COLO668 (cell line): ENCODE measurements at regions not wholly inside any gene's neighbourhood (a gene's known extent, or its start where the extent isn't known, plus 50 kb on each side); places are given as distances from the start of the nearest gene placed in this dataset.
"Not testable (repeated sequence)": the region's sequence is repeated elsewhere in the genome, so short reads cannot be mapped to it uniquely, and the experiment has no call there.

Experiments
- DNase-seq: peaks from one replicate; lab custom pipeline; 2025; ENCODE audit not compliant: unreplicated experiment; lab: John Stamatoyannopoulos, UW

DNA sequence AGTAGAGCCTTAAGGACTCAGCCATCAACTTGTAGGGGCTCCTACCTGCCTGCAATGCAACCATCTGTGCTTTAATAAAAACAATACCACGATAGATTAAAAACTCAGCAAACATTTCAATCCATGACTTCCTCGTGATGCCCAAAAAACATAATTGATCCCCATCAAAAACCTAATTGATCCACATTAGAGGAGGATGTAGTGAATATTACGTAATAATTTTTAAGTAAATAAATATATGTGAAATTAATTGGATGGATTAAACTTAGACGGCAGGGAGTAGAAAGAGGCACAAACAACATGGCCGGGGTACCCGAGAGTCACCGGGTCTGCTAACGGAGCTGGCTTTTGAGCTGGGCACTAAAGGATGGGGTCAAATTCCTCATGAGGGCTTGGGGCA lies 87.3 kb downstream of the ARL4C start:
- no peak for DNase-seq

DNA sequence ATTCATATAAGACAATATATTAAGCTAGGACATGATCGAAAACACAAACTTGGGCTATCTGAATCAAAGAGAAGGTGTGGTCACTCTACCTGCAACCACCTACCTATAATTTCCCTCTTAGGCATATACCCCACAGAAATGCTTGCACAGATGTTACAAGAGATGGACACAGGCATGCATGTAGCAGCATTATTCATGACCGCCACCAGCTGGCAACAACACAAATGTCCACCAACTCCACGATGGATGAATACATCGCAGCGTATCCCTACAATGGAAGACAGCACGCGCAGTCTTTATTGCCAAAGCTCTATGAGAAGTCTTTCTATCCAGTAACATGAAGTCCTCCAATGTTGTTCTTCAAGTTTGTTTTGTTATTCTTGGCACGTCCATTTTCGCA lies 90.8 kb downstream of the ARL4C start:
- peak; percentile 20 for DNase-seq

DNA sequence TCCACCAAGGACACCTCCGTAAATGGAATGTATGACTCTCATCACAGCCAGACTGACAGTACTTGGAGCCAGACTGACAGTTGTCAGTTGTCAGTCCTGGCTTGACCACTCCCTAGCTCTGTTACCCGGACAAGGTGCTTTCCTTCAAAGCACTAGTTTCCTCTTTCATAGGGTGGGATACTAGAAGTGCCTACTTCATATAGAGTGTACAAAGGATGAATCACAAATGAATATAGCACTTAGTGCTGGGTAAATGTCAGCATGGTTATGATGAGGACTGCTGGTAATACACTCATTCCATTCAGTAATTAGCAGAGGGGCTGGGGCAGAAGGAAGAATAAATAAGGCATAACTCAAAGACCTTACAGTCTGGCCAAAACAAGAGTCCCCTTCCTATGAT lies 91.4 kb downstream of the ARL4C start:
- DNase-seq = no peak

DNA sequence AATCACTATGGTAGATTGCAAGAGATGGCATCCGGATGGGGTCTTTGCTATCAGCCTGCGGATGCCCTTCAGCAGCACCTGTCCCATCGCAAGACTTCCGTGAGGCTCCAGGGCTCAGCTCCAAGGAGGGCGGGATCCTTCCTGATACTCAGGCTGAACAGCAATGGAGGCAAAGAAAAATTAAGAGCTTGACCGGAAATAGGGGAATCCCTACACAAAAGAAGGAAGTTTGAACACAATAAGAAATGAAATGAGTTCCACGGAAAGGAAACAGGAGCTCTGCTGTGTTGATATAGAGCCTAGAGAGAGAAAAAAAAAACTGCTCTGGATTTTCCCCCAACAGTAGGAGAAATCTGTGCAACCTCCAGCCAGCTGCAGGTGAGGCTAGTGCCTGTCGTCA lies 91.9 kb downstream of the ARL4C start:
- DNase-seq = no peak

DNA sequence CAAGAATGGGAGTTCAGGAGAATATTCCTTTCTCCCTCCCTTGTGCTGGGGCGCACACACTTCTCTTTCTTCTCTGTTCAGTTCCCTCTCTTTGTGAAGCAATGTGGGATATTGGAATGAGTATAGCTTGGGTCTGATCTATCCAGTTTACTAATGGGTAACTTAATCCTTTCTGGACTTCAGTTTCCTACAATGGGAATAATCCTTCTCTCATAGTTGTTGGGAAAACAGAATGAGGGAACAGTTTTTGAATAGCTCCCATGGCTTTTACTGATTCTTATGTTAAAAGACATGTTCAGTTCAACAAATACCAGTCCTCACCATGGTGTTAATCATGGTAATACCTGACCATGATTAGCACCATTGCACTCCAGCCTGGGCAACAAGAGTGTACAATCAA lies 93.1 kb downstream of the ARL4C start:
- DNase-seq = no peak

DNA sequence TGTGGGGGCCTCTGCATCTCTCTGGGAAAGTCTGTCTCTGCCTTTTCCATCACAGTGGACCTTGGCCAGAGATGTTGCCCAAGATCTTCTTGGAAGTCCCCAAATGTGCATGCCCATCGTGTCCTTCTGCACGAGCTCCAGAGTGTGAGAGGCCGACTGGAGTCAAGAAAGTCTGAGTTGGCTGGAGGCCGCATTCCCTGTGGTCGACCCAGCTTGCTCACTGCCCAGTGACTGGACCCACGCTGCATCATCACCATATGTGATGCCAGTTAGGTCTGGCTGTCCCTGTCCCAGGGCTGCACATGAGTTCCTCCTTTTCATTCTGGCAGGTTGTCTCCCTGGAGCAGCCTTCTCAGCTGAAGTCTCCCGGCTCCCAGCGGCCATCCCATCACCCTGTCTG lies 93.8 kb downstream of the ARL4C start:
- DNase-seq = no peak

DNA sequence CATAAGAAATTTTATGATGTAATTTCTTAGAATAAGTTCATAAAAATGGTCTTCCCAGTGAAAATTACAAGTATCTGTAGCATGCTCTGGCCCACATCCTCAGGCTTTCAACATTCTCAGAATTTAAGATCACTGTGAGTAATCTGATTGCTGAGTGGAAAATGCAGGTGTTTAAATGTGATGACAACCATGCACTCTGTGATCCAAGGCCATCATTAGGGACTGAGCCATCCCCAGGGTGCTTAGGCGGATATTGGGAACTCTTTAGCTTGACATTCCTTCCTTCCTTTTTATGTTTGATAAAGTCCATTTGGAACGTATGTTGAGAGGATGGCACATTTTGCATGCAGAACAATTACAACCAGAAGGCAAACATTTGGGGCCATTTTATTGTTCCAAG lies 95.5 kb downstream of the ARL4C start:
- no peak for DNase-seq

DNA sequence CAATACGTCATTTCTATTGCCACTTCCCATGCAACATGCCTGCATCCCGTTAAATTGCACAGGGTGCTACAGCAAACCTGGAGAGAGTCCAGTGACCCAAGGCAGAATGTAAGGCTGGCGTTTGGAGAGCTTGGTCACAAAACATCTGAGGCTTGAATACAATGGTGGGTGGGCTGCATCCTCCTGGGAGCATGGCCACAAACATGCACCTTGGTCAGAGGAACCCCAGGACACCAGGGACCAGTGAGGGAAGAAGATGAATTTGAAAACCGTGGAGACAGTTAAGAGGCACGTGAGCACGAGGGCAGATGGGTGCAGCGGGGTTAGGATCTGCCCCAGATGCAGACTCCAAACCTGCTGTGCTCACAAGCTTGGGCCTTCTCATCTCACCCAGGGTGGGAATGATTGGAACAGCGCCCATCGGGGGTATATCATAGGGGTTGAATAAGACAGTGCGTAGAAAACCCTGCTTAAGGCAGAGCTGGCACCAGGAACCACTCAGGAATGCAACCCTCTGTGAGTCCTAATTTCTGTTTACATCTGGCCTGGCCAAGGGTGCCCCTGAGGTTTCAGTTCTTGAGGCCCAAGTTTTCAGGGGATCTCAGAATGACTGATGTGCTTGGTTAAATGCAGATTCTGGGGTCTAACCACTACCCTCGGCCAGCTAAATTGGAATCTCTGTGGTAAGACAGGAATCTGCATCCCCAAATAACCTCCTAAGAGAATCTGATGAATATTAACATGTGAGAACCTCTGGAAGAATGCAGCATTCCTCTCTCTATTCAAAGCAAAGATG lies 97.2 kb downstream of the ARL4C start:
- no peak for DNase-seq

DNA sequence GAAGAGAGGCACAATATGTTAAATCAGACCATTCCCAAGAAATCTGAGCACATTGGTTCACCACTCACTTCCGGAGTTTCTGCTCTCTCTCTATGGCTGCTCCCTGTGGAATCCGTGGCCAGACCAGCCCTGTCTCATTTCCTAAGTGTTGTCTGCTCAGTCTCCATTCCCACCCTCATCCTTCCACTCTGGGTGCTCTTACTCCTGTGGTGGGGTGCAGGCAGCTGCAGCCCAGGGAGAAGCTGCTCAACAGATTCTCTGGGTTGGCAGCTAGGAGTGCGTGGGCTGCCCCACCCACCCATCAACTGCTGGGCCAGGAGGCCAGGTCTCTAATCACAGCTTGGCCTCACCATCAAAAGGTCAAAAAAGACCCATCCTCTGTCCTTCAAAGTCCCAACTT lies 98.3 kb downstream of the ARL4C start:
- no peak for DNase-seq

DNA sequence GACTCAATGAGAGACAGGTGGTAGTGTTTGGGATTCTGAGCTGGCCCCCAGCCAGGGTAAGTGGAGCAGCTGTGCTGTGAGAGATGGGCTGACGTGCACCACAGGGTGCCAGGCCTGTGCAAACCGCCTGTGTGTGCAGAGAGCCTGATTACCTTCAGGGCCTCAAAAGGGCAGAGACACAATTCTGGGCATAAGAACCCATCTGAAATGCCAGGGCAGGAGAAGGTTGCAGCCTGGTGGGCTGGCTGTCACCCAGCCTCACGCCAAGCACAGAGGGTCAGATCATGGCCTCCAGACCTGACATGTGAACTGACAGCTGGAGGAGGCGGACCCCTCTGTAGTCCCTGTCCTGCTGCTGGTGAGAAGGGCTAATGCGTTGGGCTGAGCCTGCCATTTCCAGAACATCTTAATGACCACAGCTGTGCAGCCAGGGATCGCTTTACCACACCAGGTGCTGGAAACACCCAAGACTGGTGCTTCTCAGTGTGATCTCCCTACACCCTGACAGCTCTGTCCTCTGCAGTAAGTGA lies 100.9 kb downstream of the ARL4C start:
- peak; percentile 96 for DNase-seq

DNA sequence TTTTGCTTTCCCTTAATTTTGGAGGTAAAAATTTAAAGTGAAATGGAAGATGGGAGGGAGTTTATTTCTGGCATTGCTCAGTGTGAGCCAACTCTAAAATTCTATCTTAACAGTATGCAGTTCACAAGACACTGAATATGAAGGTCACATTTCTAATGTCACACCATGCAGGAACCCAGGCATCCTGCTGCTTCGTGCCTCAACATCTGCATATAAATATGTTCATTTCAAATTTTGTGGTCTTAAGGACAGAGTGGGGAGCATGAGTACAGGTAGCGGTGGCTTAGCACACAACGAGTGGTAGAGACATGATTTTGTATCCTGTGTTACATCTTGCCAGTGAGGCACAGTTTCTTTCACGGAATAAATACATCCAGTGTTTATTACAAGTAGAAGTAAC lies 102.4 kb downstream of the ARL4C start:
- DNase-seq = no peak

DNA sequence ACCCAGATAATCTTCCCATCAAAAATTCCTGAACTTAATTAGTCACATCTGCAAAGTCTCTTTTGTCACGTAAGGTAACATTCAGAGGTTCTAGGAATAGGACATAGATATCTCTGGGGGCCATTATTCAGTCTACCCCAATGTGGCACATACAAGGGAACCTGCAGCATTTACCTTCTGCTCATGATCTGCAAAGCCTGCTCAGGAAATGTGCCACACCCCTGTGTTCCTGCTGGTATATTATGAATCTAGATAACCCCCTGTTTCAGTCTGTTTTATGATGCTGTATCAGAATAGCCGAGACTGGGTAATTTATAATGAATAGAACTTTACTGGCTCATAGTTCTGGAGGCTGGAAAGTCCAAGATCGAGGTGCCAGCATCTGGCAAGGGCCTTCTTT lies 103.5 kb downstream of the ARL4C start:
- DNase-seq = no peak

DNA sequence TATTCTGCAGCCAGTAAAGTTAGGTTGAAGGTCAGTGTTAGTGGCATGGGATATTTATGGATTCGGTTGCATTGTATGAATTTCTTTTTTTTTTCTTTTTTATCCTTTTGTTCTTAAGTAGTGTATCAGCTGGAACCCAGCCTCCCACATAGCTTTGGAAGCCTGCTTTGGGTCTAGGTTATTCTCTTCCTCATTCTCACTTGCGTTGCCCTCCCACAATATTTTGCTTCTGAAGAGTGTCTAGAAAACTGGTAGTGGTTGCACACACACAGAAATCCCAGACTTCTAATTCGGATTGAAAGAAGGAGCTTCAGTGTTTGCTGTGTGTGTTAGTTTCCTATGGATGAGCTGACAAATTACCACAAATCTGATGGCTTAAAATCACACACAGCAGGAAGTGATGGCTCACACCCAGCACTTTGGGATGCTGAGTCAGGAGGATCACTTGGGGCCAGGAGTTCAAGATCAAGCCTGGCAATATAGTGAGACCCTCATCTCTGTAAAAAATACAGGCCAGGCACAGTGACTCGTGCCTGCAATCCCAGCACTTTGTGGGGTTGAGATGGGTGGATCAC lies 104.8 kb downstream of the ARL4C start:
- DNase-seq = no peak

DNA sequence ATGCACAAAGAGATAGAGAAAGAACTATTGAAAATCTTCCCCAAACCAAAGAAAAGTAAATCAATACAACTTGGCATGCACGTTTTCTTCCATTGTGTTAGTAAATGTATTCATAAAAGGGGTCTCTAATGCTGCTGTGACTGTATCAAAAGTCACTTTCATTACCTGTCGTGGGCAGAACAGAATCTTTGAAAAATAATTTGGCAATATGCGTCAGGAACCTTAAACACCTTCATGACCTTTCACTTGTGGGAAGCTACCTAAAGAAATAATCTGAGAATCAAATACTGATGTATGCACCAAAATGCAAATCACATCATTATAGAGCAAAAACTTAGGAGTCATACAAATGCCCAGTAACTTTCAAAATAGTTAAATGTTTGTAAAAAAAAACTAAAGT lies 105.3 kb downstream of the ARL4C start:
- no peak for DNase-seq

DNA sequence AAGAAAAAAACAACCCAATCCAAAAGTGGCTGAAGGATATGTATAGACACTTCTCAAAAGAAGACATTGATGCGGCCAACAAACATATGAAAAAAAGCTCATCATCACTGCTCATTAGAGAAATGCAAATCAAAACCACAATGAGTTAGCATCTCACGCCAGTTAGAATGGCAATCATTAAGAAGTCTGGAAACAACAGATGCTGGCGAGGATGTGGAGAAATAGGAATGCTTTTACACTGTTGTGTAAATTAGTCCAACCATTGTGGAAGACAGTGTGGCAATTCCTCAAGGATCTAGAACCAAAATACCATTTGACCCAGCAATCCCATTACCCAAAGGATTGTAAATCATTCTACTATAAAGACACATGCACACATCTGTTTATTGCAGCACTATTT lies 107.2 kb downstream of the ARL4C start:
- not testable (repeated sequence) for DNase-seq

DNA sequence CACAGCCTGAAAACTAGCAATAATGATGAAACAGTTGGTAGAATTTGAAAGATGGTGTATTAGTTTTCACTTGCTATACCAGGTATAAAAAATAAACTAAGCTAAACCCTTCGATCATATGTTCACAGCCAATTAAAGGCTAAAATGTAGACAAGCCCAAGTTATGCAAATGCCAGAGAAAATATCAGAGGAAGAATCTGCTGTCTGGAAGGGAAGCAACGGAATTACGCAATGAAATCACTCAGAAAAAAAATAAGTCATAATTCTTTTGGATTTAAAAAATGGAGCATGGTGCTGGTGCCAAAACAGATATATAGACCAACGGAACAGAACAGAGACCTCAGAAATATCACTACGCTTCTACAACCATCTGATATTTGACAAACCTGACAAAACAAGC lies 108.3 kb downstream of the ARL4C start:
- no peak for DNase-seq

DNA sequence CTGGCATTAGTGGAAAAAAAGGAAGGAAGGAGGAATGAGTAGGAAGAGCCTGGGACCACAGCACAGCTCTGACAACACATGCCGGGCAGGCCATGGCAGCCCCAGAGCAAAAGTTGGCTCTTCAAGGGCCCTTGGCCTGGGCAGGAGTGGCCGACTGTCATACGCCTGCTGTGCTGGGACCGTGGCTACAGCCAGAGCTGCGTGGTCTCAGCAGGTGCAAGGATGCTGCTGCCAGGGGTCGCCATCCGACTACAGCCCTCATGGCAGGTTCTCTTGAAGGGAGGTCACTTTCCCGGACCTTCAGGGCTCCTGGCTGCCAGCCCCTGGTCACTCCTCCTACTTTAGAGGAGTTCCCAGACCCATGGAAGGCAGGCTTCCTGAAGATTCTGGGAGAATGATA lies 109.9 kb downstream of the ARL4C start:
- no peak for DNase-seq

DNA sequence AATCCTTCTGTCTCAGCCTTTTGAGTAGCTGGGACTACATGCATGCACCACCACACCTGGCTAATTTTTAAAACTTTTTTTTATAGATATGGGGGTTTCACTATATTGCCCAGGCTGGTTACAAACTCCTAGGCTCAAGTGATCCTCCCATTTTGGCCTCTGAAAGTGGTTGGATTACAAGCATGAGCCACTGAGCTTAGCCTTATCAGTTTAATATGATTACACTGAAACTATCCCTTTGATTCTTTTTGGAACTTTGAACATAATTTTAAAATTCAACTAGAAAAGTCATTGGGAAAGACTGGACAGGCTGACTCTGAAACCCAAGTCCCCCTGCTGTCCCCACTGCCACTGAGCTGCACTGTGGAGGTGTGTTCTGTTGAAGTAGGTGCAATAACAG lies 114.8 kb downstream of the ARL4C start:
- DNase-seq = no peak

DNA sequence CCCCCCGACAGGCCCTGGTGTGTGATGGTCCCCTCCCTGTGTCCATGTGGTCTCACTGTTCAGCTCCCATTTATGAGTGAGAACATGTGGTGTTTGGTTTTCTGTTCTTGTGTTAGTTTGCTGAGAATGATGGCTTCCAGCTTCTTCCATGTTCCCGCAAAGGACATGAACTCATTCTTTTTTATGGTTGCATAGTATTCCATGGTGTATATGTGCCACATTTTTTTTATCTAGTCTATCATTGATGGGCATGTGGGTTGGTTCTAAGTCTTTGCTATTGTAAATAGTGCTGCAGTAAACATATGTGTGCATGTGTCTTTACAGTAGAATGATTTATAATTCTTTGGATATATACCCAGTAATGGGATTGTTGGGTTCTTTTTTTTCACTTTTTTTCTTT lies 117.9 kb downstream of the ARL4C start:
- DNase-seq = not testable (repeated sequence)

DNA sequence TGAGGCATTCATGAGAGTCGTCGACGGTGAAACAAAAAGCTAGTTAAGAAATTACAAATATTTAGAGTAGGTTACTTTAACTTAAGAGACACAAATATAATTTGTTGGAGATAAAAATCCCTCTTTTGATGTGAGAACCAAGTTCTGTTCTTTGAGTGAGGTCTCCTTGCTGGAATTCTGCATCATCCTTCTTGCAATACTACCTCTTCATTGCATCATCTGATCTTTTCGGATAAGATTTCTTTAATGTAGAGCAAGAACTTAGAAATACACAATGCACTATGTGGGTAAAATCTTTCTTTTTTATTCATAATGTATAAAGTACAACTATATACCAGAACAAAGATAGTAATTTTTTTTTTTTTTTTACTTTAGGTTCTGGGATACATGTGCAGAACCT lies 118.4 kb downstream of the ARL4C start:
- no peak for DNase-seq

DNA sequence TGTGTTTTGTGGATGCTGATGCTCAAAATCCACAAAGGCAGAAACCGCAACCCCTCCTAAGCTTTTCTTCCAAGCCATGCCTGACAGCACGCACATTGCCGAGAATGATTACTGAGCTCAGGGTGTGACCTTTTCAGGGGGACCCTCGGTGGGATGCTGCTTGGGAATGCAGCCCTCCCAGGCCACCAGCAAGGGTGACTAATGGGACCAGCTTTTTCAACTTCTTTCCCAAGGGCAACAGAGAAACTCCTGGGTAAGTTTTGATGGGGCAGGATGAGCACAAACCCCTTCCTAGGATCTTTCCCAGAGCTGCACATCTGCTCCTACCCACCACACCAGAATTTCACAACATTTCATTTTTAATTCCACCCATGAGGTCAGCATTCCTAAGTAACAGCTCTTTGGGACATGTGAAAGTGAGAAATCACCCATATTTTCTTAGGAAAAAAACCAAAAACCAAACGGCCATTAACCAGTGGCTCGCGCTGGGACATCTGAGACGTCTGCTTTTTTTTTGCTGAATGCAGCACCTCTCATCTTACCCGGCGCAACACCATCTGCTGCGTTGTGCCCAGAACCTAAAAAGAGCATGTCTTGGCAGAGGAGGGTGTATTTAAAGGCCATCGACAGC lies 119.0 kb downstream of the ARL4C start:
- no peak for DNase-seq

DNA sequence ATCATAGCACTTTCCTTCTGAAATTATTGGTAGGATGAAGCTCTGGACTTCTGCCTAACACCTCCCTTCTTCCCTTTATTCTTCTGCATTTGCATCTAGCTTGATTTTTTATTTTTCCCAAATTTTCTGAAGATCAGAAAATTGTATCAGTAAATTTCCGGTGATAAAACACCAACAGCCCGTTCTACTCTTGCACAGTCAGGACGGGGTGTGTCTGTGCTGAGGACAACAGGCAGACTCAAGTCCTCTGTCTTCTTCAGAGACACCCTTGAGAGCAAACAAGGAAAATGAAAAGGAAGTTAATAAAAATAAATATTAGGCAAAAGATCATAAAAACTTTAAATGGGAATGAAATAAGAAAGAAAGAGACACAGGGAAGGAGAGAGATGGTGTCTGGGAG lies 120.7 kb downstream of the ARL4C start:
- no peak for DNase-seq
